ENCODE measurements at regions not wholly inside any gene's neighbourhood (a gene's known extent, or its start where the extent isn't known, plus 50 kb on each side); places are given as distances from the start of the nearest gene placed in this dataset.
A peak's percentile ranks its signal among the peaks of the same experiment; 100 is the strongest.

DNA sequence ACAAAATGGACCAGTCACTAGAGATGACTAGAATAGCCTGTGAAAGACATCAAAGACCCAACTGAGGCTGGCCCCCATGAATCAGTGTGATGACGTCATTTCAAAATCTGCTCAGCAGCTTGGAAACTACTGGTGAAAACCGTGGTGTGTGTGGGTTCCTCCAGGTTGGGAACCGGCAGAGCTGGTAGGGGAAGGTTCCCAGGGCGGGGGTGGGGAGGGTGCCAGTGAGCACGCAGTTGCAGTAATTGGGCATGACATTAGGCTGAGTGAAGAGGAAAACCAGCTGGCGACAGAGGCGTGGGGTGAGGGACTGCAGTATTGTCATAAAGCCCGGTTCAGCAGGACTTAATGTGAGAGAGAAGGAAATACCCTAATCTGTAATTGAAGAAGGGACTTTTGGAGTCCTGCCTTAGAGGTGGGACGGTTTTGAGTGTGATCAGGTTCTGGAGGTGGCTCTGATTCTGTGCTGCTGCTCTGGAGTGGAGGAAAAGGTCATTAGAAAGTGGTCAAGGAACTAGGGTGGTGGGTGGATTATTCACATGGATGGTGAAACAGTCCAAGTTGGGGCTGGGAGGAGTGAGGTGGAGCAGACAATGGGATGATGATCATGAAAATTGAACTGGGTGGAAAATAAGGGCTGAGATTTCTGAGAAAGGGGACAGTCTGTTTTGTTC lies 52.0 kb upstream of the MTHFD1L start:
- TF ChIP-seq CTCF (IDR thresholded peaks at IDR 0.05) (no peak), POLR2A (IDR thresholded peaks at IDR 0.05) (no peak), EP300 (IDR thresholded peaks at IDR 0.05) (no peak)
- Histone ChIP-seq H3K36me3 (peaks cover 0 to 13% (median 0%) of the 10 kb centered on the region in 3 donors), H3K4me3 (no peak overlapping the region), H3K9me3 (no peaks in the 10 kb centered on the region), H3K27me3 (no peaks in the 10 kb centered on the region), H3K27ac (peak overlapping the region in 2 of 4 donors; percentile 42 to 62), H3K4me1 (peaks cover 0 to 7% (median 0%) of the 10 kb centered on the region in 4 donors)
- no peak for DNase-seq (ENCODE audit: low spot score in 2 of 2)
- 68 to 72% methylated on average over 9 of the region's 9 CpGs for WGBS, 2 donors

DNA sequence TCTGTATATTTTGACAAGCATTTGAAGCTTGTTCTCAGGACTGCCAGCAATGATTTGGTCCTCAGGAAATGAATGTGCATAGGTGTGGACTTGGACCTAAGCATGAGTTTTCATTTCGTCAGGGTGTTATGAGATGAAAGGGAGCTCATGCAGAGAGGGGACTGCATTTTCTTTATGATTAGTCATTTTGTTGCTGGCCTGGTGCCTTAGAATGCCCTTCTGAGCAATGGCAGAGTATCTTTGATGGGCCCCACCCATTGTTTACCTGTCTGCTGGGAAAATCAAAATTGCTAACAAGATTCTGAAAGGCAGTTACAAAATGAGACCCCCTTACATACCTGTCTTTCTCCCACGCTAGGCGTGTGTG lies 51.5 kb upstream of the MTHFD1L start:
- Histone ChIP-seq H3K4me1 (peaks cover 0 to 7% (median 0%) of the 10 kb centered on the region in 4 donors), H3K4me3 (no peak overlapping the region), H3K36me3 (peaks cover 0 to 8% (median 0%) of the 10 kb centered on the region in 3 donors), H3K27ac (peak overlapping the region in 1 of 4 donors; percentile 1), H3K9me3 (no peaks in the 10 kb centered on the region), H3K27me3 (no peaks in the 10 kb centered on the region)
- TF ChIP-seq CTCF (IDR thresholded peaks at IDR 0.05) (no peak), EP300 (IDR thresholded peaks at IDR 0.05) (no peak), POLR2A (IDR thresholded peaks at IDR 0.05) (no peak)
- no peak for DNase-seq (ENCODE audit: low spot score in 2 of 2)
- WGBS, 2 donors: 82 to 85% methylated on average over 3 of the region's 3 CpGs
